NCI-H774 (cell line): ENCODE measurements at regions not wholly inside any gene's neighbourhood (a gene's known extent, or its start where the extent isn't known, plus 50 kb on each side); places are given as distances from the start of the nearest gene placed in this dataset.

ENCODE experiments used
- DNase-seq: peaks from one replicate; lab custom pipeline; 2025; lab: John Stamatoyannopoulos, UW

GRCh38 chr13:78777976-78778375 lies 119.0 kb upstream of the OBI1 start:
- DNase-seq: no peak

DNA sequence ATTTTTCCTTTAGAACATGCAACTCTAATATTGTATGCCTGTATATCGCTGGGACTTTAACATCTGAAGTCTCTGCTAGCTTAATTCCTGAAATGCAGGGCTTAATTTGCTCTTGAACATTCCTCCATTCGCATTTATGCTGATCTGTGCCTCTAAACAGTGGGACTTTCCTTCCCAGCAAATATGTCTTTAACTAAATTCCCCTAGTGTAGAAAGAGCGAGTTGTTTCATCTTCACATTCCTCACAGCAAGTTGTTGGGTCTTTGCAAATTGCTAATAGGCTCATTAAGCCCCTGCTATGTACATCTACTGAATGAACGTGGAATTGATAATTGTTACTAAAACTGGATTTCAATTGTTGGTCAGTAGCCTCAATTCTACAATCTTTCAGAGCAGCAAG lies 118.4 kb upstream of the OBI1 start:
- DNase-seq: no peak

DNA sequence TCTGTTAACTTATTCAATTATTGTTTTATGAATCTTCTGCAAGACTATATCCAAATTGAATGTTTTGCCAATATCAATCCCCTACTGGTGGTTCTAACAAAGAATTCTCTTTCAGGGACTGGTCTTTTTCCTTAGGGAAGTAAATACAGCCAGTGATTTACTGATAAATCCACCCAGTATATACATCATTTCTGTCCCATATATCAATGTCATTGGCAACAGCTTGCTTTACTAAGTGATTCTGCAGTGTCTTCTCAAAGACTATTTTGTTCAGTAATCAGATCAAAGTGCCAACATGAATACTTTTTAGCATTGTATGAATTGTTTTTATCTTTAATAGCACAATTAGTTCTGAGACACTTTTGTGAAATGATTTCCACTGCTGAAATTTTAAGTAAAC lies 114.0 kb upstream of the OBI1 start:
- no peak for DNase-seq

DNA sequence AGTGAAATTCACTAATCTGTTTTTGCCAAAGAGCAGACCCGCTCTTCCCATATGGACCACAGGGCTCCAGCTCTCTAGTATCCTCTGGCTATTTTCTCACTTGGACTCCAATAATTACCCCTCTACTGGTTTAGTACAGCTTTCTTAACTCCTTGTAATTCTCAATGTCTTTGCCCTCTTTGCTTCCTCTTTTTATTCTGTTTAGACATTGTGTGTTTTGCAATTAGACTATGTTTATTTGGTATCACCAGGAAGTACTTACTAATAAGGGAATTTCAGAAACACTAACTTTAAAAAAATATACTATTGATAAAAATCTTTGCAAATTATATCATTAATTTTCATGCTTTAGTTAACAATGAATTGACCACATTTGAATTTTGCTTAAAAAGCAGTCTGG lies 111.6 kb upstream of the OBI1 start:
- DNase-seq: no peak

- DNase-seq: no peak
Measured at GRCh38 chr13:78768950-78769349, 110.0 kb upstream of the OBI1 start.

GRCh38 chr13:78764665-78765064 lies 105.7 kb upstream of the OBI1 start:
- no peak for DNase-seq

GRCh38 chr13:78762825-78763224 lies 103.9 kb upstream of the OBI1 start:
- DNase-seq: no peak

DNA sequence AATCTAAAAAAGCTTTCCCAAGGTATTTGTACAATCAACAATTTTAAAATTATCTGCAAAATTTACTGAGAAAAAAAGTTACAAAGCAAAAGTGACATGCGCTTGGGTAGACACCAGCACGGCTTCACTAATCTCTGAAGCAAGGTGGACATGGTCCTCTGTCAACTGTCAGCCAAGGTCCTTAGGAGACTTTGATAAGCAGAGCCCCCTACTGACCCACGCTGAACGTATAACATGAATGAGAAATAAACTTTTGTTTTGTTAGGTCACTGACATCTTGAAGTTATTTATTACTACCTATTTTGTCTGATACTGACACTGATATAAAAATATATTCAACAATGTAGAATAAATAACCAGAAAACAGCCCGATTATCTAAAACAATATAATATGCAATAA lies 100.7 kb upstream of the OBI1 start:
- no peak for DNase-seq

DNA sequence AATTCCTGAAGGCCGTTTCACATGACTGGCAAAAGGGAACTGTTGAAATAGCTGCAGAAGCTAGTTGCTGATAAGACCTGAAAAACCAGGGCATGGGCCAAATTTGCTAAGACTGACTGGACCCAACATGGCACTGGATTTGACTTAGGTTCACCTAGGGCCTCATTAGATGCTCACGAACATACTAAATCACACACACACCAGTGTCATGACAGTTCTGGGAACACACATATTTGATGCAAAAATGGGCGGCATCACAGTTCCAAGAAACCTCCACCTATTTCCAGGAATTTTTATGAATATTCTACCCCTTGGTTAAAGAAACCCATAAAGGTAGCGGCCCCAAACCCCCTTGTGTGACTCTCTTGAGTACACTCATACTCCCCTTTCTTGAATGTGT lies 99.6 kb upstream of the OBI1 start:
- DNase-seq: no peak

DNA sequence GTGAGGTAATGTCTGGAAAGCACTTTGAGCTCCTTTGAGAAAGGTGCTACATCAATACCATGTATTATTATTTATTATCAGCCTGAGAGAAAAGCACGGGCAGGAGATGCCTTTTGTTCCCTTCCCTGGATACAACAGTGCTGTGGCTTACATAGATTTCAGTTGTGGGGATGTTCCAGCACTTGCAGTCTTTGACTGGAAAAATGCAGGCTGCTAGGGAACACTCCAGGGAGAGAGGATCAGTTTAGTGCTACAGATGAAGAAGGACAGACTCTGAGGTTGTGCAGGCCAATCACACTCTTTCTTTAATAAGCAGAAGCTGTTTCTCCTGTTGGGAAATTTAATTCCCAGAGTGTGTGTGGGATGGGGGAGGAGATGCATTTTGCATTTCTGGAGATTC lies 94.5 kb upstream of the OBI1 start:
- DNase-seq: no peak

DNA sequence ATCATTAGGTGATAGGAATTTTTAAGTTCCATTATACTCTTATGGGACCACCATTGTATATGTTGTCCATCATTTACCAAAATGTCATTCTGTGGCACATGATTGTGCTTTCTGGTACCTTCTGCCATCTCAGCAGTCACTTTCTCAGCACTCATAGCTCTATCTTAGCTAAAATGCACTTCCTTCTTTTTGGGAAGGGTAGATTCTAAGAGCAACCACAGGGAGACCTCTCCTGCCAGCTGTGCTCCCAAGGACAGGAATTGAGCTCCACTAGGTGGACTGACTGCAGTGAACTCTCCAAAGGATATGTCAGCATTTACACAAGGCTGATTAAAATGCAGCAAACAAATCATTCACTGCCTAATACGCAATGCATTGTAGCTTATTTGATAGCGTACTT lies 91.8 kb upstream of the OBI1 start:
- DNase-seq: no peak

GRCh38 chr13:78743973-78744372 lies 85.0 kb upstream of the OBI1 start:
- DNase-seq: no peak

DNA sequence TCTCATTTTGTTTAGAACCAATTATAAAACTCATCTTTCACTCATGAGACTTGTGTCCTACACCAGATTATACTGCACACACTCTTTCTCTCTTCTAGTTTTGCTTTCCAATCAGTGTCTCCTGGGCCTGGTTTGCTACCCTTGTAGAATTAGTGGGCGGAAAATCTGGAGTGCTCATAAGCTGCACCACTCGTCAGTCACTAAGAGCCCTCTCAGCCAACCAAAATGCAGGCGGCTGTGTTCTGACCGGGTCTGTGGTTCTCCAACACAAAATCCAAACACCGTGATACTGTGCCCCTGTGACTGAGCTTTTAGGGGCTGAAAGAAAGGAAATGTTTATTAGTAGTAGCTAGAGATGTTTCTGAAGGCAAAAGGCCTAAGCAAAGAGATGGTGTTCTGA lies 83.7 kb upstream of the OBI1 start:
- DNase-seq: no peak

DNA sequence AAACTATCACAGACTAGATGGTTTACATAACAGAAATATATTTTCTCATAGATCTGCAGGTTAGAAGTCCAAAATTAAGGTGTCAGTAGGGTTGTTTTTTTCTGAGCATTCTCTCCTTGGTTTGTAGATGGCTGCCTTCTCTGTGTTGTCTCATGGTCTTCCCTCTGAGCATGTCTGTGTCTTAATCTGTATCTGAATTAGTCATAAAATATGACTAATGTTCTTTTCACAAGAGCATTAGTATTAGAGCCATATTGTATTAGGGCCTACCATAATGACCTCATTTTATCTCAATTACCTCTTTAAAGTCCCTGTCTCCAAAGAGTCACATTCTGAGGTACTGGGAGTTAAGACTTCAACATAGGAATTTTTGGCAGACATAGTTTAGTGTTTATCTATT lies 77.2 kb upstream of the OBI1 start:
- no peak for DNase-seq

- DNase-seq: no peak
Measured at GRCh38 chr13:78732445-78733017, 73.6 kb upstream of the OBI1 start.

- DNase-seq: no peak
Measured at GRCh38 chr13:78722700-78723099, 63.7 kb upstream of the OBI1 start.

GRCh38 chr13:78719367-78719766 lies 60.4 kb upstream of the OBI1 start:
- no peak for DNase-seq

GRCh38 chr13:78714717-78715116 lies 55.8 kb upstream of the OBI1 start:
- DNase-seq: no peak

GRCh38 chr13:78712831-78713230 lies 53.9 kb upstream of the OBI1 start:
- DNase-seq: no peak

DNA sequence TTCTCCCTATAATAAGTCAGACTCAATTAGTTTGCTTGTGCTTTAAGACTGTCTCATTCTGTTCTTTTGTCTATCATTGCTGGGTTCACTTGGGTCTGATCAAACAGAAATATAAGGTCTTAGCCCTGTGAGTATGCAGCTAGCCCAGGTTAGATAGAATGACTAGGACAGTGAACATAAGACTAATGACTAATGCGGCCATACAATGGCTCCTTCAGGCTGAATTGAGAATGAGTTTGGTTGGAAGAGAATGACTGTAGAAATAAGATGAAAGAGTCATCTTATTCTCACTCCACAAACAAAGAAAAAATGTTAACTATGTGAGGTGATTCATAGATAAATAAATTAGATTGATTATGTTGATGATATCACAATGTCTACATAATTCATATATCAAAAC lies 50.1 kb upstream of the OBI1 start:
- no peak for DNase-seq
